ENCODE measurements at regions not wholly inside any gene's neighbourhood (a gene's known extent, or its start where the extent isn't known, plus 50 kb on each side); places are given as distances from the start of the nearest gene placed in this dataset.

DNA sequence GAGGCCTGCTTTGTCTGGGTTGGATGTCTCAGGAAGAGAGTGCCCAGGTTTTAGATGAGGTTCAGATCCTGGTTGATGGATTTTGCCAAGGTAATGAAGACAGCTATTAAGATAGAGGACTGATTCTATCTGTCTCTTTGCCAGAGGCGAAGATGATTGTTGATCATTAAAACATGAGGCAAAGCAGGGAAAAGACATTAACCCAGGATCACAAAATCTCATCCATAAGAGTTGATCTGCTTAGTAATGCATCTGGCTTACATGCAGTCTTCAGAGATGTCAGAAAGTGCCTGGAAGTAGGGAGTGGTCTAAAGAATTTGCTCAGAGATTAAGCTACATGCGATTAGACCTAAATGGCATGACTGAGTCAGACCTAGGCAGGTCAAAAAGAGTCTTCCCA is 229.6 kb upstream of the PLD5 start:
- TF ChIP-seq POLR2A (IDR thresholded peaks at IDR 0.05) = no peak
- TF ChIP-seq, protein P1, sequence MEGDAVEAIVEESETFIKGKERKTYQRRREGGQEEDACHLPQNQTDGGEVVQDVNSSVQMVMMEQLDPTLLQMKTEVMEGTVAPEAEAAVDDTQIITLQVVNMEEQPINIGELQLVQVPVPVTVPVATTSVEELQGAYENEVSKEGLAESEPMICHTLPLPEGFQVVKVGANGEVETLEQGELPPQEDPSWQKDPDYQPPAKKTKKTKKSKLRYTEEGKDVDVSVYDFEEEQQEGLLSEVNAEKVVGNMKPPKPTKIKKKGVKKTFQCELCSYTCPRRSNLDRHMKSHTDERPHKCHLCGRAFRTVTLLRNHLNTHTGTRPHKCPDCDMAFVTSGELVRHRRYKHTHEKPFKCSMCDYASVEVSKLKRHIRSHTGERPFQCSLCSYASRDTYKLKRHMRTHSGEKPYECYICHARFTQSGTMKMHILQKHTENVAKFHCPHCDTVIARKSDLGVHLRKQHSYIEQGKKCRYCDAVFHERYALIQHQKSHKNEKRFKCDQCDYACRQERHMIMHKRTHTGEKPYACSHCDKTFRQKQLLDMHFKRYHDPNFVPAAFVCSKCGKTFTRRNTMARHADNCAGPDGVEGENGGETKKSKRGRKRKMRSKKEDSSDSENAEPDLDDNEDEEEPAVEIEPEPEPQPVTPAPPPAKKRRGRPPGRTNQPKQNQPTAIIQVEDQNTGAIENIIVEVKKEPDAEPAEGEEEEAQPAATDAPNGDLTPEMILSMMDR (IDR thresholded peaks at IDR 0.05) = no peak
- no peak for TF ChIP-seq POLR2AphosphoS5 (IDR thresholded peaks at IDR 0.05)

Data from upper lobe of left lung (tissue), 4 donors.